NCI-H128 (cell line): ENCODE measurements at regions not wholly inside any gene's neighbourhood (a gene's known extent, or its start where the extent isn't known, plus 50 kb on each side); places are given as distances from the start of the nearest gene placed in this dataset.
"Not testable (repeated sequence)": the region's sequence is repeated elsewhere in the genome, so short reads cannot be mapped to it uniquely, and the experiment has no call there.

Experiments
- DNase-seq: peaks from one replicate; lab custom pipeline; 2025; ENCODE audit not compliant: unreplicated experiment; lab: John Stamatoyannopoulos, UW

- no peak for DNase-seq
Measured at GRCh38 chr6:169379495-169380070, 125.9 kb upstream of the THBS2 start.

GRCh38 chr6:169378620-169379381, 125.2 kb upstream of the THBS2 start:
- DNase-seq = no peak

- DNase-seq = no peak
Measured at GRCh38 chr6:169376458-169376857, 122.8 kb upstream of the THBS2 start.

GRCh38 chr6:169372589-169372988, 118.9 kb upstream of the THBS2 start:
- no peak for DNase-seq

GRCh38 chr6:169371344-169372127, 117.9 kb upstream of the THBS2 start:
- no peak for DNase-seq

- DNase-seq = no peak
Measured at GRCh38 chr6:169370666-169371343, 117.2 kb upstream of the THBS2 start.

GRCh38 chr6:169370054-169370453, 116.4 kb upstream of the THBS2 start:
- DNase-seq = no peak

- DNase-seq = no peak
Measured at GRCh38 chr6:169368200-169368599, 114.6 kb upstream of the THBS2 start.

GRCh38 chr6:169367507-169367906, 113.9 kb upstream of the THBS2 start:
- DNase-seq = no peak

GRCh38 chr6:169366258-169366901, 112.7 kb upstream of the THBS2 start:
- DNase-seq = no peak

- peak; percentile 60 for DNase-seq
Measured at GRCh38 chr6:169365567-169366257, 112.1 kb upstream of the THBS2 start.

- no peak for DNase-seq
Measured at GRCh38 chr6:169363590-169363989, 109.9 kb upstream of the THBS2 start.

GRCh38 chr6:169362501-169363121, 109.0 kb upstream of the THBS2 start:
- no peak for DNase-seq

GRCh38 chr6:169355001-169355400, 101.4 kb upstream of the THBS2 start:
- not testable (repeated sequence) for DNase-seq

GRCh38 chr6:169345146-169345545, 91.5 kb upstream of the THBS2 start:
- no peak for DNase-seq

GRCh38 chr6:169344750-169345065, 91.1 kb upstream of the THBS2 start:
- no peak for DNase-seq

- no peak for DNase-seq
Measured at GRCh38 chr6:169343886-169344749, 90.5 kb upstream of the THBS2 start.

GRCh38 chr6:169342710-169343109, 89.1 kb upstream of the THBS2 start:
- no peak for DNase-seq

GRCh38 chr6:169341706-169342105, 88.1 kb upstream of the THBS2 start:
- no peak for DNase-seq
